CD4-positive, CD25-positive, alpha-beta regulatory T cell (primary cell): ENCODE measurements at regions not wholly inside any gene's neighbourhood (a gene's known extent, or its start where the extent isn't known, plus 50 kb on each side); places are given as distances from the start of the nearest gene placed in this dataset.

ENCODE experiments used
- ATAC-seq, 2 donors: fragments of 150-1000 bp; cut with Tn5 transposase; one replicate each; pipeline ENCODE4 v1.10.0; 2021; ENCODE audit warnings: low read depth in 2 of 2, moderate number of reproducible peaks in 2 of 2, moderate library complexity in 1 of 2
- DNase-seq, 3 donors: peaks; one replicate each; pipeline versions ENCODE4 v3.0.0 to v3.0.0-alpha.2; 2012 to 2022; ENCODE audit warnings: mixed read lengths in 1 of 3
- H3K27ac ChIP-seq: one replicate; pipeline ENCODE4 v1.7.0; 2013; ENCODE audit warnings: mild to moderate bottlenecking, low read length; ENCODE audit not compliant: insufficient read depth, poor library complexity, severe bottlenecking
- H3K27me3 ChIP-seq: one replicate; pipeline ENCODE4 v1.7.0; 2013; ENCODE audit warnings: low read length; ENCODE audit not compliant: control insufficient read depth, insufficient read depth
- H3K36me3 ChIP-seq: one replicate; pipeline ENCODE4 v1.7.0; 2013; ENCODE audit warnings: mild to moderate bottlenecking, low read length, moderate library complexity; ENCODE audit not compliant: control insufficient read depth, insufficient read depth
- H3K4me1 ChIP-seq: 2 replicates; pipeline ENCODE4 v1.7.0; 2013; ENCODE audit warnings: mild to moderate bottlenecking, low read length; ENCODE audit not compliant: insufficient read depth, control insufficient read depth, poor library complexity, severe bottlenecking
- H3K4me3 ChIP-seq: one replicate; pipeline ENCODE4 v1.7.0; 2013; ENCODE audit warnings: low read depth, mild to moderate bottlenecking, low read length, moderate library complexity
- H3K9me3 ChIP-seq, 2 experiments: 1 replicate in 1 of 2; 2 replicates in 1 of 2; pipeline ENCODE4 v1.7.0; 2013; ENCODE audit warnings: low read length in 2 of 2, mild to moderate bottlenecking in 1 of 2, moderate library complexity in 1 of 2; ENCODE audit not compliant: control insufficient read depth in 2 of 2
- H3K27ac Mint-ChIP-seq, 3 donors: one replicate each; pipeline ENCODE4 v1.8.0; 2020 to 2022; ENCODE audit warnings: mild to moderate bottlenecking in 3 of 3, mixed read lengths in 3 of 3, moderate library complexity in 2 of 3
- H3K27me3 Mint-ChIP-seq: one replicate; pipeline ENCODE4 v1.8.0; 2022; ENCODE audit warnings: mild to moderate bottlenecking, mixed read lengths
- H3K36me3 Mint-ChIP-seq: one replicate; pipeline ENCODE4 v1.8.0; 2020; ENCODE audit warnings: mixed read lengths
- H3K4me1 Mint-ChIP-seq, 4 donors: one replicate each; pipeline ENCODE4 v1.8.0; 2020 to 2022; ENCODE audit warnings: mixed read lengths in 4 of 4, mild to moderate bottlenecking in 1 of 4
- H3K4me3 Mint-ChIP-seq, 4 donors: one replicate each; pipeline ENCODE4 v1.8.0; 2020 to 2022; ENCODE audit warnings: mild to moderate bottlenecking in 4 of 4, mixed read lengths in 4 of 4, moderate library complexity in 3 of 4
- H3K9me3 Mint-ChIP-seq, 7 donors: one replicate each; pipeline ENCODE4 v1.8.0; 2020 to 2022; ENCODE audit warnings: mixed read lengths in 7 of 7, mild to moderate bottlenecking in 3 of 7, moderate library complexity in 2 of 7

DNA sequence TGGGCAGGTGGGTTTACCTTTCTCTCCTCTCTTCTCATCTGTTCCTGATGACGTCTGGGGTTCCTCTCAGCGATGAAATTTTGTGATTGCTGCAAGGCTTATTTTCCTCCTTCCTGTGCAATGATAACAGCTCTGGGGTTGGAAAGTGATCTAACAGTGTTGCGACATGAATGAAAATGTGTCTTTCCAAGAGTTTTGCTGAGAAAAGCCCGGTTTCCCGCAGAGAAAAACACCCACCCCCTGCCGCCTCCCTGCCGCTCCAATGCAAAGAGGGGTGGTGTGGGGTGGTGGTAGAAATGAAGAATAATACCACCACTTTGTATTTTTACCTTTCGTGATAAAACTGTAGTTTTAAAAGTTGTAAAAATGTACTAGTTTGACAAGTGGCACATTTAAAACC lies 232.0 kb downstream of the OLFM4 start:
- no peaks in the 10 kb centered on the region for H3K27me3 ChIP-seq
- H3K4me1 ChIP-seq: no peaks in the 10 kb centered on the region
- Mint-ChIP-seq H3K36me3 (no peaks in the 10 kb centered on the region), H3K27me3 (no peaks in the 10 kb centered on the region), H3K4me3 (no peak overlapping the region), H3K27ac (no peak overlapping the region), H3K4me1 (no peaks in the 10 kb centered on the region), H3K9me3 (peaks cover 0 to 8% (median 2%) of the 10 kb centered on the region in 7 donors)
- no peak for ATAC-seq
- no peak overlapping the region for H3K4me3 ChIP-seq
- H3K9me3 ChIP-seq: no peaks in the 10 kb centered on the region
- H3K27ac ChIP-seq: no peak overlapping the region
- DNase-seq: no peak
- H3K36me3 ChIP-seq: no peaks in the 10 kb centered on the region

DNA sequence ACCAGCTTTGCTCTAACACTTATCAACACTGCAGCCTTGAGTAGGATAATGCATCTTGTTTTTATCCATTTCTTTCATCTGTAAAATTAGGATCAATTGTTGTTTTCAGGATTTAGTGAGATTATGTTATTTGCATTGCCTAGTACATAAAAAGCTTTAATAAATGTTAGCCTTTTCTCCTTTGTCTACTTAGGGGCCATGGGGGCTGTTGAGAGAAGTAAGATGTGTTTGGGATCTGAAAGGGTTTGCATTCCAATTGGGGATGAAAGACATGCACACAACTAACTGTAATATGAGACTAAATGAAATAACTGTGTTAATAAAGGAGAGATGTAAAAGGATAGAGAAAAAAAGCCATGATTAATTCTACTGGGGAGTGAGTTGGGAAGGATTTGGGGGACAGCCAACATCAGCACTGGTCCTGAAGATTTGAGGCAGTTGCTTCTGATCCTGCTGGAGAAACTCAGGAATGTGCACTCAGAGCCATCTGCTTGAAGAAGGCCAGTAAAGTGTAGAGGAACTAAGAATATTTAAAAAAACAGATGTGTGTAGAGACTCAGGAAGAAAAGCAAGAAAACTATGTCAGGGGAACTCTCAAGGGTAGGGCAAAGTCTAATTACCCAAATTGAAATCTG lies 236.3 kb downstream of the OLFM4 start:
- Mint-ChIP-seq H3K4me3 (no peak overlapping the region), H3K36me3 (no peaks in the 10 kb centered on the region), H3K27me3 (no peaks in the 10 kb centered on the region), H3K27ac (no peak overlapping the region), H3K9me3 (peaks cover 1 to 9% (median 7%) of the 10 kb centered on the region in 7 donors), H3K4me1 (no peaks in the 10 kb centered on the region)
- Histone ChIP-seq H3K27ac (no peak overlapping the region), H3K36me3 (no peaks in the 10 kb centered on the region), H3K4me1 (no peaks in the 10 kb centered on the region), H3K9me3 (no peaks in the 10 kb centered on the region), H3K27me3 (no peaks in the 10 kb centered on the region), H3K4me3 (no peak overlapping the region)
- DNase-seq (no peak), ATAC-seq (no peak)

- no peak for DNase-seq
- Histone ChIP-seq H3K4me1 (no peaks in the 10 kb centered on the region), H3K27ac (no peak overlapping the region), H3K27me3 (no peaks in the 10 kb centered on the region), H3K9me3 (no peaks in the 10 kb centered on the region), H3K36me3 (no peaks in the 10 kb centered on the region), H3K4me3 (no peak overlapping the region)
- ATAC-seq: no peak
- Mint-ChIP-seq H3K27ac (no peak overlapping the region), H3K9me3 (peaks cover 1 to 9% (median 5%) of the 10 kb centered on the region in 7 donors), H3K27me3 (no peaks in the 10 kb centered on the region), H3K36me3 (no peaks in the 10 kb centered on the region), H3K4me1 (no peaks in the 10 kb centered on the region), H3K4me3 (no peak overlapping the region)
These were observed 238.1 kb downstream of the OLFM4 start for GRCh38 chr13:53266757-53267156.

GRCh38 chr13:53269634-53270033 lies 241.0 kb downstream of the OLFM4 start:
- no peak for ATAC-seq
- DNase-seq: no peak
- no peak overlapping the region for H3K4me3 Mint-ChIP-seq
- no peak overlapping the region for H3K27ac Mint-ChIP-seq
- H3K9me3 ChIP-seq: no peaks in the 10 kb centered on the region
- no peaks in the 10 kb centered on the region for H3K4me1 Mint-ChIP-seq
- H3K27me3 ChIP-seq: no peaks in the 10 kb centered on the region
- no peaks in the 10 kb centered on the region for H3K36me3 Mint-ChIP-seq
- H3K4me1 ChIP-seq: no peaks in the 10 kb centered on the region
- no peaks in the 10 kb centered on the region for H3K36me3 ChIP-seq
- H3K27me3 Mint-ChIP-seq: no peaks in the 10 kb centered on the region
- no peak overlapping the region for H3K4me3 ChIP-seq
- no peak overlapping the region for H3K27ac ChIP-seq
- peaks cover 0 to 10% (median 5%) of the 10 kb centered on the region in 7 donors for H3K9me3 Mint-ChIP-seq

DNA sequence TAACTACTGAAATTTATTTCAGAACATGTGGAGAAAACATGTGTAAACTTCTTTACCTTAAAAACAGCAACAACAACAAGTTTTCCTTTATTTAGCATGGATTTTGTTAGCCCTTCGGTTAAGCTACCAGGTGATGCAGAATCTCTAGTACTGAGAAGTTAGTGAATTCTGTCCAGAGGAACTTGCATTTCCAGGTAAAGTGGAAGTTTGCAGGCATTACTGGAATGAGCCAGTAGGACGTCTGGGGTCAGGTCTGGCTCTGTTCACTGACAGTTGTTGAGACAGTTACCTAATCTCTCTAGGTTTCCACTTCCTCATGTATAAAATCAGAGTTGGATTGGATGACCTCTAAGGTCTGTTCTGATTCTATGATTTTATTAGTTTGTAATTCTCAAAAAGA lies 244.3 kb downstream of the OLFM4 start:
- H3K4me3 Mint-ChIP-seq: no peak overlapping the region
- H3K4me1 Mint-ChIP-seq: peaks cover 0 to under 1% (median 0%) of the 10 kb centered on the region in 4 donors
- peaks cover 0 to 10% (median 2%) of the 10 kb centered on the region in 7 donors for H3K9me3 Mint-ChIP-seq
- H3K9me3 ChIP-seq: no peaks in the 10 kb centered on the region
- no peaks in the 10 kb centered on the region for H3K36me3 ChIP-seq
- DNase-seq: no peak
- H3K36me3 Mint-ChIP-seq: no peaks in the 10 kb centered on the region
- H3K27ac Mint-ChIP-seq: no peak overlapping the region
- no peak overlapping the region for H3K27ac ChIP-seq
- H3K4me1 ChIP-seq: no peaks in the 10 kb centered on the region
- H3K4me3 ChIP-seq: no peak overlapping the region
- no peaks in the 10 kb centered on the region for H3K27me3 Mint-ChIP-seq
- no peak for ATAC-seq
- no peaks in the 10 kb centered on the region for H3K27me3 ChIP-seq

- H3K36me3 Mint-ChIP-seq: no peaks in the 10 kb centered on the region
- DNase-seq (no peak), ATAC-seq (no peak)
- H3K27me3 ChIP-seq: no peaks in the 10 kb centered on the region
- peaks cover 0 to 2% (median 0%) of the 10 kb centered on the region in 4 donors for H3K4me1 Mint-ChIP-seq
- no peaks in the 10 kb centered on the region for H3K27me3 Mint-ChIP-seq
- no peak overlapping the region for H3K4me3 Mint-ChIP-seq
- no peaks in the 10 kb centered on the region for H3K36me3 ChIP-seq
- no peaks in the 10 kb centered on the region for H3K9me3 ChIP-seq
- no peak overlapping the region for H3K4me3 ChIP-seq
- H3K4me1 ChIP-seq: no peaks in the 10 kb centered on the region
- H3K27ac Mint-ChIP-seq: no peak overlapping the region
- H3K9me3 Mint-ChIP-seq: peaks cover 0 to 8% (median 4%) of the 10 kb centered on the region in 7 donors
- no peak overlapping the region for H3K27ac ChIP-seq
These were observed 247.7 kb downstream of the OLFM4 start for GRCh38 chr13:53276265-53276664.

GRCh38 chr13:53281677-53282076 lies 253.1 kb downstream of the OLFM4 start:
- no peak overlapping the region for H3K27ac Mint-ChIP-seq
- no peak for ATAC-seq
- Histone ChIP-seq H3K4me1 (no peaks in the 10 kb centered on the region), H3K9me3 (no peaks in the 10 kb centered on the region), H3K27ac (no peak overlapping the region), H3K4me3 (no peak overlapping the region), H3K27me3 (no peaks in the 10 kb centered on the region), H3K36me3 (no peaks in the 10 kb centered on the region)
- H3K9me3 Mint-ChIP-seq: peaks cover 0 to 7% (median 2%) of the 10 kb centered on the region in 7 donors
- no peaks in the 10 kb centered on the region for H3K27me3 Mint-ChIP-seq
- H3K4me3 Mint-ChIP-seq: no peak overlapping the region
- H3K4me1 Mint-ChIP-seq: peaks cover 0 to 2% (median 0%) of the 10 kb centered on the region in 4 donors
- no peak for DNase-seq
- H3K36me3 Mint-ChIP-seq: no peaks in the 10 kb centered on the region

GRCh38 chr13:53285896-53286430 lies 257.4 kb downstream of the OLFM4 start:
- Mint-ChIP-seq H3K4me1 (no peaks in the 10 kb centered on the region), H3K27ac (no peak overlapping the region), H3K4me3 (no peak overlapping the region), H3K9me3 (peaks cover 0 to 7% (median 2%) of the 10 kb centered on the region in 7 donors), H3K36me3 (no peaks in the 10 kb centered on the region), H3K27me3 (no peaks in the 10 kb centered on the region)
- no peak overlapping the region for H3K4me3 ChIP-seq
- DNase-seq: no peak
- no peak overlapping the region for H3K27ac ChIP-seq
- H3K9me3 ChIP-seq: no peaks in the 10 kb centered on the region
- no peaks in the 10 kb centered on the region for H3K27me3 ChIP-seq
- ATAC-seq: no peak
- no peaks in the 10 kb centered on the region for H3K36me3 ChIP-seq
- no peaks in the 10 kb centered on the region for H3K4me1 ChIP-seq
